ENCODE measurements at regions not wholly inside any gene's neighbourhood (a gene's known extent, or its start where the extent isn't known, plus 50 kb on each side); places are given as distances from the start of the nearest gene placed in this dataset.

GRCh38 chr2:146220957-146221356 lies 1623.9 kb upstream of the ACVR2A start:
- no peak for DNase-seq (ENCODE audit: extremely low read depth, low read depth)
- TF ChIP-seq CTCF (IDR thresholded peaks at IDR 0.05; ENCODE audit: low read depth, low read length, missing control alignments) = no peak

GRCh38 chr2:146214394-146214929 lies 1630.4 kb upstream of the ACVR2A start:
- no peak for TF ChIP-seq CTCF (IDR thresholded peaks at IDR 0.05; ENCODE audit: low read depth, low read length, missing control alignments)
- DNase-seq (ENCODE audit: extremely low read depth, low read depth) = no peak
- H3K4me3 ChIP-seq (replicated peaks; ENCODE audit: low read depth, low read length) = no peak overlapping the region

More at GRCh38 chr2:146220957-146221356, 1623.9 kb upstream of the ACVR2A start:
- H3K4me3 ChIP-seq (replicated peaks; ENCODE audit: low read depth, low read length) = no peak overlapping the region

GRCh38 chr2:146213674-146214073 lies 1631.2 kb upstream of the ACVR2A start:
- H3K4me3 ChIP-seq (replicated peaks; ENCODE audit: low read depth, low read length) = no peak overlapping the region
- TF ChIP-seq CTCF (IDR thresholded peaks at IDR 0.05; ENCODE audit: low read depth, low read length, missing control alignments) = no peak
- no peak for DNase-seq (ENCODE audit: extremely low read depth, low read depth)

GRCh38 chr2:146212602-146213001 lies 1632.2 kb upstream of the ACVR2A start:
- DNase-seq (ENCODE audit: extremely low read depth, low read depth) = no peak
- no peak for TF ChIP-seq CTCF (IDR thresholded peaks at IDR 0.05; ENCODE audit: low read depth, low read length, missing control alignments)
- H3K4me3 ChIP-seq (replicated peaks; ENCODE audit: low read depth, low read length) = no peak overlapping the region

GRCh38 chr2:146209842-146210275 lies 1635.0 kb upstream of the ACVR2A start:
- H3K4me3 ChIP-seq (replicated peaks; ENCODE audit: low read depth, low read length) = no peak overlapping the region
- DNase-seq (ENCODE audit: extremely low read depth, low read depth) = no peak
- no peak for TF ChIP-seq CTCF (IDR thresholded peaks at IDR 0.05; ENCODE audit: low read depth, low read length, missing control alignments)

DNA sequence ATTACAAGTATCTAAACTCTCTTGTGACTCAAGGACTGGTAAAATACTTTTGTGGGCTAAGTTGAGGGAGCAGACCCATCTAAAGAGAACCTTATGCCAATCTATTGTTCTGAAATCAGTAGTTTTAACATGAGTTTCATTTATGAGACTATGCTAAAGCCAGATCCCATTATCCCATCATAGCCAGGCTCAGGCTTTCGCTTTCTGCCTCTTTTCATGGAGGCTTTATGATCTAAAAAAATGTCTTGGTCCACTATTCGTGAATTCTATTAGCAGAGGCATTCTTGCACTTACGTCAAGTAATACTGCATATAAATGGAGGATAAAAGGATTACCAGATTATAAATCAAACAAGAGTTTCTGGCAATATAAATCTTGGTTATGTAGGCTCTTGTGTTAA lies 1636.9 kb upstream of the ACVR2A start:
- no peak for TF ChIP-seq CTCF (IDR thresholded peaks at IDR 0.05; ENCODE audit: low read depth, low read length, missing control alignments)
- H3K4me3 ChIP-seq (replicated peaks; ENCODE audit: low read depth, low read length) = no peak overlapping the region
- no peak for DNase-seq (ENCODE audit: extremely low read depth, low read depth)

- no peak for TF ChIP-seq CTCF (IDR thresholded peaks at IDR 0.05; ENCODE audit: low read depth, low read length, missing control alignments)
- DNase-seq (ENCODE audit: extremely low read depth, low read depth) = no peak
- no peak overlapping the region for H3K4me3 ChIP-seq (replicated peaks; ENCODE audit: low read depth, low read length)
Measured at GRCh38 chr2:146207417-146207816, 1637.4 kb upstream of the ACVR2A start.

Measured in HFF-Myc (cell line).